Neural cell (in vitro differentiated cells): ENCODE measurements at regions not wholly inside any gene's neighbourhood (a gene's known extent, or its start where the extent isn't known, plus 50 kb on each side); places are given as distances from the start of the nearest gene placed in this dataset.

ENCODE experiments used
- CTCF ChIP-seq: fragments of 450-650 bp; IDR thresholded peaks from 2 replicates; pipeline ENCODE4 v1.5.1; 2014; ENCODE audit warnings: antibody characterized with exemption, mild to moderate bottlenecking, moderate library complexity; ENCODE audit not compliant: poor library complexity, severe bottlenecking
- MXI1 ChIP-seq: fragments of 450-650 bp; conservative IDR thresholded peaks from 2 replicates; pipeline ENCODE4 v1.6.1; 2014; ENCODE audit warnings: antibody characterized with exemption, mild to moderate bottlenecking; ENCODE audit not compliant: poor library complexity, severe bottlenecking
- POLR2AphosphoS5 ChIP-seq: IDR thresholded peaks from 2 replicates; pipeline ENCODE4 v1.6.1; 2012

GRCh38 chr14:22147716-22148115, 441.3 kb downstream of the DAD1 start:
- TF ChIP-seq POLR2AphosphoS5 (no peak), CTCF (no peak), MXI1 (no peak)
